Ishikawa (cell line): ENCODE measurements at regions not wholly inside any gene's neighbourhood (a gene's known extent, or its start where the extent isn't known, plus 50 kb on each side); places are given as distances from the start of the nearest gene placed in this dataset.

ENCODE experiments used
- CEBPB ChIP-seq: IDR thresholded peaks from 2 replicates; pipeline ENCODE4 v1.6.1; 2012
- CREB1 ChIP-seq: IDR thresholded peaks from 2 replicates; pipeline ENCODE4 v1.6.1; 2012; ENCODE audit warnings: low read depth
- EGR1 ChIP-seq: IDR thresholded peaks from 2 replicates; pipeline ENCODE4 v1.6.1; 2012
- EP300 ChIP-seq: IDR thresholded peaks from 2 replicates; pipeline ENCODE4 v1.6.1; 2012; ENCODE audit warnings: borderline replicate concordance
- FOXM1 ChIP-seq: IDR thresholded peaks from 2 replicates; pipeline ENCODE4 v1.6.1; 2012; ENCODE audit warnings: low read depth, borderline replicate concordance
- MAX ChIP-seq: IDR thresholded peaks from 2 replicates; pipeline ENCODE4 v1.6.1; 2012
- NFIC ChIP-seq: IDR thresholded peaks from 2 replicates; pipeline ENCODE4 v1.6.1; 2012
- RAD21 ChIP-seq: IDR thresholded peaks from 2 replicates; pipeline ENCODE4 v1.6.1; 2012; ENCODE audit warnings: low read depth
- TAF1 ChIP-seq: IDR thresholded peaks from 2 replicates; pipeline ENCODE4 v1.6.1; 2012; ENCODE audit warnings: low read depth, mild to moderate bottlenecking
- TCF12 ChIP-seq: IDR thresholded peaks from 2 replicates; pipeline ENCODE4 v1.6.1; 2012; ENCODE audit warnings: low read depth
- TEAD4 ChIP-seq: IDR thresholded peaks from 2 replicates; pipeline ENCODE4 v1.6.1; 2012
- USF1 ChIP-seq: IDR thresholded peaks from 2 replicates; pipeline ENCODE4 v1.6.1; 2012
- YY1 ChIP-seq: IDR thresholded peaks from 2 replicates; pipeline ENCODE4 v1.6.1; 2012; ENCODE audit warnings: low read depth
- TF ChIP-seq, protein P1 (sequence below): IDR thresholded peaks from 2 replicates; pipeline ENCODE4 v1.6.1; 2012; ENCODE audit warnings: low read depth, mild to moderate bottlenecking

- TF ChIP-seq NFIC = no peak
- no peak for TF ChIP-seq TAF1
- TF ChIP-seq, protein P1, sequence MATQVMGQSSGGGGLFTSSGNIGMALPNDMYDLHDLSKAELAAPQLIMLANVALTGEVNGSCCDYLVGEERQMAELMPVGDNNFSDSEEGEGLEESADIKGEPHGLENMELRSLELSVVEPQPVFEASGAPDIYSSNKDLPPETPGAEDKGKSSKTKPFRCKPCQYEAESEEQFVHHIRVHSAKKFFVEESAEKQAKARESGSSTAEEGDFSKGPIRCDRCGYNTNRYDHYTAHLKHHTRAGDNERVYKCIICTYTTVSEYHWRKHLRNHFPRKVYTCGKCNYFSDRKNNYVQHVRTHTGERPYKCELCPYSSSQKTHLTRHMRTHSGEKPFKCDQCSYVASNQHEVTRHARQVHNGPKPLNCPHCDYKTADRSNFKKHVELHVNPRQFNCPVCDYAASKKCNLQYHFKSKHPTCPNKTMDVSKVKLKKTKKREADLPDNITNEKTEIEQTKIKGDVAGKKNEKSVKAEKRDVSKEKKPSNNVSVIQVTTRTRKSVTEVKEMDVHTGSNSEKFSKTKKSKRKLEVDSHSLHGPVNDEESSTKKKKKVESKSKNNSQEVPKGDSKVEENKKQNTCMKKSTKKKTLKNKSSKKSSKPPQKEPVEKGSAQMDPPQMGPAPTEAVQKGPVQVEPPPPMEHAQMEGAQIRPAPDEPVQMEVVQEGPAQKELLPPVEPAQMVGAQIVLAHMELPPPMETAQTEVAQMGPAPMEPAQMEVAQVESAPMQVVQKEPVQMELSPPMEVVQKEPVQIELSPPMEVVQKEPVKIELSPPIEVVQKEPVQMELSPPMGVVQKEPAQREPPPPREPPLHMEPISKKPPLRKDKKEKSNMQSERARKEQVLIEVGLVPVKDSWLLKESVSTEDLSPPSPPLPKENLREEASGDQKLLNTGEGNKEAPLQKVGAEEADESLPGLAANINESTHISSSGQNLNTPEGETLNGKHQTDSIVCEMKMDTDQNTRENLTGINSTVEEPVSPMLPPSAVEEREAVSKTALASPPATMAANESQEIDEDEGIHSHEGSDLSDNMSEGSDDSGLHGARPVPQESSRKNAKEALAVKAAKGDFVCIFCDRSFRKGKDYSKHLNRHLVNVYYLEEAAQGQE = no peak
- TF ChIP-seq RAD21 = no peak
- TF ChIP-seq EP300 = no peak
- no peak for TF ChIP-seq CEBPB
- no peak for TF ChIP-seq YY1
- TF ChIP-seq TEAD4 = no peak
- no peak for TF ChIP-seq CREB1
- no peak for TF ChIP-seq MAX
These were observed 205.6 kb downstream of the PSAT1 start for GRCh38 chr9:78502566-78502965.

GRCh38 chr9:78505546-78505945, 208.6 kb downstream of the PSAT1 start:
- TF ChIP-seq RAD21 = no peak

DNA sequence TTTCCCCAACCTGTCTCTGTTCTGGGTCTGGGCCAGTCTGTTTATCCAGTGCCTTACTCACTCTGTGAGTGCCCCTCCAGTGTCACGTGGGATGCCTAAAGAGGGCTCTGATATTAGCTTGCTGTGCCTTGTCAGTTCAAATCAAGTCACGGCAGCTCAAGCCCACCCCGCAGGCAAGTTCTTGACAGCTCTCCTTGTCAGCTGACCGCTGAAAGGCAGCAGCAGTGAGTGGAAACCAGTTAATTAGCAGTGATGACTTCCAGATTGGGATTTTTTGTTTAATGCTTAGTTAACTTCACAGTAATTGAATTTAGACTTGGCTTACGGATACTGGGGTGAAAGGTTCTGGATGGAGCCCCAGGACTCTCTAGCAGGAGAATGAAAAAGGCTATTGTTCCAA, 210.1 kb downstream of the PSAT1 start:
- TF ChIP-seq CEBPB (no peak), USF1 (no peak), TEAD4 (no peak), TAF1 (no peak), EP300 (no peak)

DNA sequence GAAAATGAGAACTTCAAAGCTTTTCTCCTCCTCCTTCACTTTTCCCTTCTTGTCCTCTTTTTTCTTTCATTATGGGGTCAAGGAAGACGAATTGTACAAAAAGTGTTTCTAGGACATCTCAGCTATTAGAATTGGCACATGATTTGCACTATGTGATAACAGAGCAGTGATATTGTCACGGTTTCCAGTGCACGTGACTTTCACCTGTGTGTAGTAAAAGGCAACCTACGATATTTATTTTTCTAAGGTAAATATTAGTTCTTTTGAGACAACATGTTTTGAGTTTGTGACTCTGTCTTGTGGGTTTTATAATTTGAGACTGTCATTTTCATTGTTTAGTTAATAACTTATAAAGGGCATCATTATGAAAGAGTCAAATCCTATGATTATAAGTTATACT, 213.1 kb downstream of the PSAT1 start:
- TF ChIP-seq EGR1 (no peak), TEAD4 (no peak), CREB1 (no peak), EP300 (no peak), MAX (no peak)

GRCh38 chr9:78515108-78515507, 218.2 kb downstream of the PSAT1 start:
- TF ChIP-seq FOXM1 (no peak), EP300 (no peak), EGR1 (no peak), MAX (no peak), CREB1 (no peak), RAD21 (no peak), TCF12 (no peak), TEAD4 (no peak), USF1 (no peak), NFIC (no peak)
- TF ChIP-seq, protein P1 = no peak

DNA sequence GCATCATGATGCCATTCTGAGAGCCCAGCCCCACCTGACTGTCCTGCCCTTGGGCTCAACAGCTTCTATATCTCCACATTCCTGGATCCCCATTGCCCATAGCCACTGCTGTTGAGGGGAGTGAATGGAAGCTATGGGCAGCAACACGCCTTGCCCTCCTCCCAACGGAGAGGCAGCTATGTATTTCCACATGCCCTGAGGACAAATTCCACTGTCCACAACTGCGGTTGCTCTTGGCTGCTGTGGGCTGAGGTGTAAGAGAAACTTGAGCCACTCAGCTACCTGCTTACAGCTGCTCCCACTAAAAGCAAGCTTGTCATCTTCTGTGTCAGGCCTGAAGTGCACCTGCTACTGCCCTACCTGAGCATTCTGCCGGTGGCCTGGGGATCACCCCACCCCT, 222.9 kb downstream of the PSAT1 start:
- no peak for TF ChIP-seq NFIC
- no peak for TF ChIP-seq CEBPB
- no peak for TF ChIP-seq YY1

GRCh38 chr9:78521680-78522079, 224.8 kb downstream of the PSAT1 start:
- TF ChIP-seq EGR1 = no peak
- TF ChIP-seq, protein P1 = no peak
- TF ChIP-seq USF1 = no peak
